Prostate gland (tissue), 2 donors: ENCODE measurements at regions not wholly inside any gene's neighbourhood (a gene's known extent, or its start where the extent isn't known, plus 50 kb on each side); places are given as distances from the start of the nearest gene placed in this dataset.

ENCODE experiments used
- CTCF ChIP-seq, 4 experiments: fragments of 200-600 bp in 2 of 4; fragments of 450-650 bp in 2 of 4; sonication (generic) in 2 of 4; IDR thresholded peaks; 1 replicate in 3 of 4; 2 replicates in 1 of 4; pipeline ENCODE4 v1.5.1; 2016 to 2019; ENCODE audit warnings: antibody characterized with exemption in 4 of 4, mild to moderate bottlenecking in 2 of 4, moderate library complexity in 2 of 4
- POLR2AphosphoS5 ChIP-seq: sonication (generic); formaldehyde crosslinking; IDR thresholded peaks from one replicate; pipeline ENCODE4 v1.6.1; 2017; ENCODE audit warnings: antibody characterized with exemption

DNA sequence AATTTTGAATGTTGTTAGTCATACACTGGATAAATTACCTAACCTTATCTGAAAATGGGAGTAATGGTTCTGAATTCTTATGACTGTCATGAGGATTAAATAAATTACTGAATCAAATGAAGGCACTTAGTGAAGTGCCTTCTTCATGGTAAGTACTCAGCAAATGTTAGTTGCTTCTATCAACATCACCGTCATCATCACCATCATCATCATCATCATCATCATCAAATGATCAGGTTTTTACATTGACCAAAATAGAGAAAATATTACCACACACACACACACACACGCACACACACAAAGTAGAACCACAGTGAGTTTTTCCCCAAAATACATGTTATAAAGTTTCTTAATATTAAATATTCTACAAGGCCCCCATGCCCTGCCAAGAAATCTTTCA, 368.3 kb upstream of the FGF13 start:
- no peak for TF ChIP-seq CTCF (IDR thresholded peaks at IDR 0.05)
- no peak for TF ChIP-seq POLR2AphosphoS5
